ENCODE measurements at regions not wholly inside any gene's neighbourhood (a gene's known extent, or its start where the extent isn't known, plus 50 kb on each side); places are given as distances from the start of the nearest gene placed in this dataset.

- no peak for DNase-seq
- Histone ChIP-seq H3K36me3 (no peaks in the 10 kb centered on the region), H3K27me3 (no peaks in the 10 kb centered on the region), H3K27ac (no peak overlapping the region), H3K4me3 (replicated peaks in 1 of 3) (no peak overlapping the region), H3K9me3 (no peaks in the 10 kb centered on the region), H3K4me1 (no peaks in the 10 kb centered on the region)
- intact Hi-C loops (cut with DNase I) = no loop called here
- TF ChIP-seq CTCF (IDR thresholded peaks at IDR 0.05) = no peak
- no peak for TF ChIP-seq POLR2A (IDR thresholded peaks at IDR 0.05)
- WGBS, 2 donors = 75 to 84% methylated on average over 3 of the region's 3 CpGs
These were observed 82.6 kb upstream of the PDGFD start for GRCh38 chr11:104246590-104246989.

GRCh38 chr11:104238916-104239315, 75.0 kb upstream of the PDGFD start:
- DNase-seq = no peak
- Histone ChIP-seq H3K4me3 (replicated peaks in 1 of 3) (no peak overlapping the region), H3K36me3 (no peaks in the 10 kb centered on the region), H3K4me1 (no peaks in the 10 kb centered on the region), H3K27ac (no peak overlapping the region), H3K9me3 (no peaks in the 10 kb centered on the region), H3K27me3 (no peaks in the 10 kb centered on the region)
- WGBS, 2 donors = 87 to 95% methylated on average over 3 of the region's 3 CpGs
- intact Hi-C loops (cut with DNase I) = no loop called here
- TF ChIP-seq CTCF (IDR thresholded peaks at IDR 0.05) (no peak), POLR2A (IDR thresholded peaks at IDR 0.05) (no peak)

GRCh38 chr11:104225047-104225446, 61.1 kb upstream of the PDGFD start:
- H3K27me3 ChIP-seq = no peaks in the 10 kb centered on the region
- intact Hi-C loops (cut with DNase I) = no loop called here
- no peak overlapping the region for H3K27ac ChIP-seq
- no peaks in the 10 kb centered on the region for H3K4me1 ChIP-seq
- DNase-seq = no peak
- H3K36me3 ChIP-seq = no peaks in the 10 kb centered on the region
- WGBS, 2 donors = 91 to 92% methylated on average over 2 of the region's 2 CpGs
- no peaks in the 10 kb centered on the region for H3K9me3 ChIP-seq
- TF ChIP-seq CTCF (IDR thresholded peaks at IDR 0.05) (no peak), POLR2A (IDR thresholded peaks at IDR 0.05) (no peak)
- no peak overlapping the region for H3K4me3 ChIP-seq (replicated peaks in 1 of 3)

- Histone ChIP-seq H3K27me3 (no peaks in the 10 kb centered on the region), H3K27ac (no peak overlapping the region), H3K4me1 (no peaks in the 10 kb centered on the region), H3K4me3 (replicated peaks in 1 of 3) (no peak overlapping the region), H3K36me3 (no peaks in the 10 kb centered on the region), H3K9me3 (no peaks in the 10 kb centered on the region)
- intact Hi-C loops (cut with DNase I) = no loop called here
- 76 to 81% methylated on average over 4 of the region's 4 CpGs for WGBS, 2 donors
- TF ChIP-seq CTCF (IDR thresholded peaks at IDR 0.05) = no peak
- TF ChIP-seq POLR2A (IDR thresholded peaks at IDR 0.05) = no peak
- DNase-seq = no peak
These were observed 58.5 kb upstream of the PDGFD start for GRCh38 chr11:104222464-104222863.

- H3K4me1 ChIP-seq = no peaks in the 10 kb centered on the region
- DNase-seq = no peak
- H3K27ac ChIP-seq = no peak overlapping the region
- no peaks in the 10 kb centered on the region for H3K36me3 ChIP-seq
- intact Hi-C loops (cut with DNase I) = no loop called here
- TF ChIP-seq CTCF (IDR thresholded peaks at IDR 0.05) = no peak
- TF ChIP-seq POLR2A (IDR thresholded peaks at IDR 0.05) = no peak
- no peaks in the 10 kb centered on the region for H3K27me3 ChIP-seq
- no peak overlapping the region for H3K4me3 ChIP-seq (replicated peaks in 1 of 3)
- no peaks in the 10 kb centered on the region for H3K9me3 ChIP-seq
These were observed 57.5 kb upstream of the PDGFD start for GRCh38 chr11:104221455-104221854.
